Osteocyte (in vitro differentiated cells): ENCODE measurements at regions not wholly inside any gene's neighbourhood (a gene's known extent, or its start where the extent isn't known, plus 50 kb on each side); places are given as distances from the start of the nearest gene placed in this dataset.

Experiments used
- DNase-seq: peaks from one replicate; pipeline ENCODE4 v3.0.0; 2021; ENCODE audit warnings: mixed read lengths; ENCODE audit not compliant: unreplicated experiment; ENCODE audit errors: extremely low spot score
- H3K27ac Mint-ChIP-seq: one replicate; pipeline ENCODE4 v1.8.0; 2021; ENCODE audit warnings: mild to moderate bottlenecking, mixed read lengths; ENCODE audit not compliant: unreplicated experiment
- H3K27me3 Mint-ChIP-seq: one replicate; pipeline ENCODE4 v1.8.0; 2021; ENCODE audit warnings: mixed read lengths; ENCODE audit not compliant: unreplicated experiment
- H3K36me3 Mint-ChIP-seq: one replicate; pipeline ENCODE4 v1.8.0; 2021; ENCODE audit warnings: mixed read lengths; ENCODE audit not compliant: unreplicated experiment
- H3K4me1 Mint-ChIP-seq: one replicate; pipeline ENCODE4 v1.8.0; 2021; ENCODE audit warnings: mixed read lengths; ENCODE audit not compliant: unreplicated experiment
- H3K4me3 Mint-ChIP-seq: one replicate; pipeline ENCODE4 v1.8.0; 2021; ENCODE audit warnings: mild to moderate bottlenecking, moderate library complexity, mixed read lengths; ENCODE audit not compliant: unreplicated experiment
- H3K9me3 Mint-ChIP-seq: one replicate; pipeline ENCODE4 v1.8.0; 2021; ENCODE audit warnings: mixed read lengths; ENCODE audit not compliant: unreplicated experiment
- TF ChIP-seq, protein P1 (sequence below): fragments of 200-600 bp; sonication (generic); IDR thresholded peaks from 2 replicates; pipeline ENCODE4 v1.5.0; 2021; ENCODE audit warnings: antibody characterized with exemption, mild to moderate bottlenecking, moderate library complexity

- peak overlapping the region; percentile 47 for H3K27ac Mint-ChIP-seq
- peaks cover 32% of the 10 kb centered on the region for H3K4me1 Mint-ChIP-seq
- H3K9me3 Mint-ChIP-seq = no peaks in the 10 kb centered on the region
- no peaks in the 10 kb centered on the region for H3K36me3 Mint-ChIP-seq
- H3K27me3 Mint-ChIP-seq = no peaks in the 10 kb centered on the region
- DNase-seq = no peak
- H3K4me3 Mint-ChIP-seq = no peak overlapping the region
- TF ChIP-seq, protein P1, sequence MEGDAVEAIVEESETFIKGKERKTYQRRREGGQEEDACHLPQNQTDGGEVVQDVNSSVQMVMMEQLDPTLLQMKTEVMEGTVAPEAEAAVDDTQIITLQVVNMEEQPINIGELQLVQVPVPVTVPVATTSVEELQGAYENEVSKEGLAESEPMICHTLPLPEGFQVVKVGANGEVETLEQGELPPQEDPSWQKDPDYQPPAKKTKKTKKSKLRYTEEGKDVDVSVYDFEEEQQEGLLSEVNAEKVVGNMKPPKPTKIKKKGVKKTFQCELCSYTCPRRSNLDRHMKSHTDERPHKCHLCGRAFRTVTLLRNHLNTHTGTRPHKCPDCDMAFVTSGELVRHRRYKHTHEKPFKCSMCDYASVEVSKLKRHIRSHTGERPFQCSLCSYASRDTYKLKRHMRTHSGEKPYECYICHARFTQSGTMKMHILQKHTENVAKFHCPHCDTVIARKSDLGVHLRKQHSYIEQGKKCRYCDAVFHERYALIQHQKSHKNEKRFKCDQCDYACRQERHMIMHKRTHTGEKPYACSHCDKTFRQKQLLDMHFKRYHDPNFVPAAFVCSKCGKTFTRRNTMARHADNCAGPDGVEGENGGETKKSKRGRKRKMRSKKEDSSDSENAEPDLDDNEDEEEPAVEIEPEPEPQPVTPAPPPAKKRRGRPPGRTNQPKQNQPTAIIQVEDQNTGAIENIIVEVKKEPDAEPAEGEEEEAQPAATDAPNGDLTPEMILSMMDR = no peak
Measured at GRCh38 chr5:33282157-33282556, 158.6 kb upstream of the TARS1 start.

GRCh38 chr5:33282696-33283095 lies 158.1 kb upstream of the TARS1 start:
- H3K27me3 Mint-ChIP-seq = no peaks in the 10 kb centered on the region
- H3K4me1 Mint-ChIP-seq = peaks cover 31% of the 10 kb centered on the region
- no peaks in the 10 kb centered on the region for H3K36me3 Mint-ChIP-seq
- peak overlapping the region; percentile 47 for H3K27ac Mint-ChIP-seq
- no peaks in the 10 kb centered on the region for H3K9me3 Mint-ChIP-seq
- H3K4me3 Mint-ChIP-seq = no peak overlapping the region
- DNase-seq = no peak
- TF ChIP-seq, protein P1 = no peak

DNA sequence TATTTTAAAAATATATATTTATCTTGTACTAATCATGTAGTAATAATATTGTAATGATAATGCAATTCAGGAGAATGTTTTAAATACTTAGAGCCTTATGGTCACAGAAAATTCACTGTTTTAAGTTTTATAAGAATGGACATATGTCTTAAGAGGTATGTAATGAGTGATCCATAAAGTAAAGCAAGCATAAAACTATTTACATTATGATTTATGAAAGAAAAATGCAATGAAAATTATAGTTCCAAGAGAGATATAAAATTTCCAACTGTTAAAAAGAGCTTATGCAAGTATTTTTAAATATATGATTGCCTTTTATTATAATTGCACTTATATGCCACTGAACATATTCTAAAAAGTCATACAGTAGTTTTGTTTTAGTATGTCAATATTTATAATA lies 157.5 kb upstream of the TARS1 start:
- H3K4me3 Mint-ChIP-seq = no peak overlapping the region

GRCh38 chr5:33284681-33285080 lies 156.1 kb upstream of the TARS1 start:
- Mint-ChIP-seq H3K9me3 (no peaks in the 10 kb centered on the region), H3K4me3 (no peak overlapping the region), H3K27ac (no peak overlapping the region), H3K27me3 (no peaks in the 10 kb centered on the region), H3K36me3 (no peaks in the 10 kb centered on the region), H3K4me1 (peaks cover 31% of the 10 kb centered on the region)
- DNase-seq = no peak
- TF ChIP-seq, protein P1 = no peak

More for the DNA sequence above, 157.5 kb upstream of the TARS1 start:
- H3K36me3 Mint-ChIP-seq = no peaks in the 10 kb centered on the region
- H3K4me1 Mint-ChIP-seq = peaks cover 31% of the 10 kb centered on the region
- H3K27ac Mint-ChIP-seq = no peak overlapping the region
- no peaks in the 10 kb centered on the region for H3K9me3 Mint-ChIP-seq
- TF ChIP-seq, protein P1 = no peak
- no peak for DNase-seq
- H3K27me3 Mint-ChIP-seq = no peaks in the 10 kb centered on the region

GRCh38 chr5:33287242-33287641 lies 153.5 kb upstream of the TARS1 start:
- no peak overlapping the region for H3K4me3 Mint-ChIP-seq
- H3K9me3 Mint-ChIP-seq = peaks cover 5% of the 10 kb centered on the region
- no peaks in the 10 kb centered on the region for H3K27me3 Mint-ChIP-seq
- no peaks in the 10 kb centered on the region for H3K36me3 Mint-ChIP-seq
- no peak for DNase-seq
- TF ChIP-seq, protein P1 = no peak
- no peak overlapping the region for H3K27ac Mint-ChIP-seq
- peaks cover 18% of the 10 kb centered on the region for H3K4me1 Mint-ChIP-seq
